ENCODE measurements at regions not wholly inside any gene's neighbourhood (a gene's known extent, or its start where the extent isn't known, plus 50 kb on each side); places are given as distances from the start of the nearest gene placed in this dataset.

- TF ChIP-seq, protein P1, sequence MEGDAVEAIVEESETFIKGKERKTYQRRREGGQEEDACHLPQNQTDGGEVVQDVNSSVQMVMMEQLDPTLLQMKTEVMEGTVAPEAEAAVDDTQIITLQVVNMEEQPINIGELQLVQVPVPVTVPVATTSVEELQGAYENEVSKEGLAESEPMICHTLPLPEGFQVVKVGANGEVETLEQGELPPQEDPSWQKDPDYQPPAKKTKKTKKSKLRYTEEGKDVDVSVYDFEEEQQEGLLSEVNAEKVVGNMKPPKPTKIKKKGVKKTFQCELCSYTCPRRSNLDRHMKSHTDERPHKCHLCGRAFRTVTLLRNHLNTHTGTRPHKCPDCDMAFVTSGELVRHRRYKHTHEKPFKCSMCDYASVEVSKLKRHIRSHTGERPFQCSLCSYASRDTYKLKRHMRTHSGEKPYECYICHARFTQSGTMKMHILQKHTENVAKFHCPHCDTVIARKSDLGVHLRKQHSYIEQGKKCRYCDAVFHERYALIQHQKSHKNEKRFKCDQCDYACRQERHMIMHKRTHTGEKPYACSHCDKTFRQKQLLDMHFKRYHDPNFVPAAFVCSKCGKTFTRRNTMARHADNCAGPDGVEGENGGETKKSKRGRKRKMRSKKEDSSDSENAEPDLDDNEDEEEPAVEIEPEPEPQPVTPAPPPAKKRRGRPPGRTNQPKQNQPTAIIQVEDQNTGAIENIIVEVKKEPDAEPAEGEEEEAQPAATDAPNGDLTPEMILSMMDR (IDR thresholded peaks at IDR 0.05), result no peak
- no peak for TF ChIP-seq POLR2AphosphoS5 (IDR thresholded peaks at IDR 0.05; ENCODE audit: low read depth, low read length)
- TF ChIP-seq REST (IDR thresholded peaks at IDR 0.05; ENCODE audit: insufficient read depth in 1 of 2, low read depth in 2 of 2, low read length in 1 of 2), result no peak
Measured at GRCh38 chrX:151828439-151829080, 84.1 kb upstream of the MAGEA4 start.
